NOMO-1 treated with dmso at 0.1 percent for 144 hours (cell line): ENCODE measurements at regions not wholly inside any gene's neighbourhood (a gene's known extent, or its start where the extent isn't known, plus 50 kb on each side); places are given as distances from the start of the nearest gene placed in this dataset.

ENCODE experiments used
- DNase-seq: peaks from one replicate; lab custom pipeline; 2025; ENCODE audit not compliant: unreplicated experiment; lab: John Stamatoyannopoulos, UW

DNA sequence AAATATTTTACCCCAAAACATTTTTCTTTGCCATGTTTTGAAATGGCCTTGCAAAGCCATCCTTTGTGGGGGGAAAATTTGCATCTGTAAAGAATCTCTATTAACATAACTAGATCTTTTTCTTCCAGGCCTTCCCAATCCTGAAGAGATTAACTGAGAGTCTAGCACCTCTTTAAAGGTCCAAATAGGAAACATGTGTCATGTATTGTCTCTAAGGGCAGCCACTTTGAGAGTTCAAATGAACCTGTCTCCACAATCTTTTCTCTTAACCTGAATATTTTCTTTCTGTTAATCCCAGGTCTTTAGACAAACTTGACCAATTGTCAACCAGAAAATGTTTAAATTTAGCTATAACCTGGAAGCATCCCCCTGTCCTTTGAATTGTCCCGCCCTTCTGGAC is 236.6 kb upstream of the PROK2 start:
- no peak for DNase-seq

- no peak for DNase-seq
These were observed 233.5 kb upstream of the PROK2 start for GRCh38 chr3:72018343-72018984.

DNA sequence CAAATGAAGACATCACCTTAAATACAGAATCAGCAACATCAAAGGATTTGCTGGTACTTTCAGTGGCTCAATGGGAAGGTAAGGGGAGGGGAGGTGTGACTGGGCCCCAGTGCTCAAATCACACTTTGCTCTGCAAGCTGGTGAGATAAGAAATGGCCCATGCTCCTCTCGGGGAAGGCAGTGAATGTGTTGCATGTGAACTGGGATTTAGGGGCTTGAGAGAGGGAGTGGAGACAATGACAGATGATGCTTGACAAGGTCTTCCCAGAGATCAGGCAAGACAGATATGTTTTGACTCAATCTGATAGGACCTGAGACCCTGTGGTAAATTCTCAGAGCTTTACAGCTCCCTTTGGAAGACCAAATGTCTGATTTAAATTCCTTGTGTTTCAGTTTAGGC is 233.0 kb upstream of the PROK2 start:
- DNase-seq = no peak

GRCh38 chr3:72017311-72017710 is 232.4 kb upstream of the PROK2 start:
- no peak for DNase-seq

- peak; percentile 11 for DNase-seq
These were observed 230.5 kb upstream of the PROK2 start for GRCh38 chr3:72015463-72015862.

GRCh38 chr3:72013084-72013483 is 228.1 kb upstream of the PROK2 start:
- DNase-seq = no peak

DNA sequence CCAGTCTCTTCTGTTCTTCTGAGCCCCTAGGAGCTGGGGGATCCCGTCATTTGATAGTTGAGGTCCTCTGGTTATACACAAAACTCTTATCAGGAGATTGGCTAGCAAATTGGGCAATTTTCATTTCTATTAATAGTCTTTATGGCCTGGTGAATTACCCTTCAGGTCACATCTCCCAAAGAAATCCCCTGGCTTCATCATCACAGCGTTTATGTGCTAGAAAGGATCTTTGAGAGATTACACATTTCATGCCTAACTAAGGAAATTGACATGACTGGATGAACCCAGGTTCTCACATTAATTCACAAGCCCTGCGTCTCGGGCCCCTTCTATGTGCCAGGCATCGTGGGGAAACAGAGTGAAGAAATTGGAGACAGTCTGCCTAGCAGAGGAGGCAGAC is 227.4 kb upstream of the PROK2 start:
- DNase-seq = no peak

DNA sequence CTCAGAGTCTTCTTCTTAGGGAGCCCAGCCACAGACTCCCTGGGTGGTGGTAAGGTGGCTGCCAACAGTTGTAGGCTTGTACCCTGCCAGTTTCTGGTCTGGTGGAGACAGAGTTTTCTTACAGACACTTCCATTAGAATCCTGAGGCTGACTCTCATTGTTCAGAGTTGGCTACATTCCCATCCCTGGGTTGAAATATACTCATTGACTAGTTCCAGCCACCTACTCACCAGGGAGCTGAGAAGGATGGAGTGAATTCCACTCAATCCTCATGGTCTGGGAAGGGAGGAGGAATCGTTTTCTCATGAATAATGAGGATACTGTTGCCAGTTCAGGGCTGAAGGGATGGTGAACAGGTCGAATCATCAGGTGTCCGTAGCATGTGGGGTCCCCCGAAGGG is 226.5 kb upstream of the PROK2 start:
- DNase-seq = no peak

DNA sequence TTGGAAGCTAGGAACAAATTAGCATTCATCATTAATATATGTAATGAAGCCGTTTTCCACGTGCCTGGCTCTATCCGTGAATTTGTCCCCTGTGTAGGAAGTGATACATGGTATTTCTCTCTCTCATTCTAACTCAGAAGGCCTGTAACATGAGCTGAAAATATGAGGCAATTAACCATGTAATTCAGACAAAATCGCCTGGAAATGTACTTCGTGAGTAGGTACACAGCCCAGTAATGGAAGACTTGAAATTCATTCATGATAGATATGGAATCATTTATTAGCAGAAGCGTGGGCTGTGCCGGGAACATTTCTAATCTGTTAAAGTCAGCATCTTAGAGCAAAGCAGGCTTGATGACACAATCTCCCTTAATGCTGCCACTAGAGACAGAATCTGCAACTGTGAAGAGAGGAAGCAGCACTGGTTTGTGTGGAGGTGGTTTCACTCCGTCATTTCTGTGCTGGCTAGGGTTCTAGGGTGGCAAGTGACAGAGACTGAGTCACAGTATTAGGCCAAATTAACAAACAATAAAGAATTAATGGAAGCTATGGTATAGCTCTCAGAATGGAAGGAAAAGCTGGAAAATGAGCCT is 225.0 kb upstream of the PROK2 start:
- DNase-seq = no peak

GRCh38 chr3:72008226-72008996 is 223.5 kb upstream of the PROK2 start:
- DNase-seq = peak; percentile 66

GRCh38 chr3:72006631-72007556 is 221.9 kb upstream of the PROK2 start:
- DNase-seq = no peak

GRCh38 chr3:72004749-72005292 is 219.9 kb upstream of the PROK2 start:
- DNase-seq = no peak

DNA sequence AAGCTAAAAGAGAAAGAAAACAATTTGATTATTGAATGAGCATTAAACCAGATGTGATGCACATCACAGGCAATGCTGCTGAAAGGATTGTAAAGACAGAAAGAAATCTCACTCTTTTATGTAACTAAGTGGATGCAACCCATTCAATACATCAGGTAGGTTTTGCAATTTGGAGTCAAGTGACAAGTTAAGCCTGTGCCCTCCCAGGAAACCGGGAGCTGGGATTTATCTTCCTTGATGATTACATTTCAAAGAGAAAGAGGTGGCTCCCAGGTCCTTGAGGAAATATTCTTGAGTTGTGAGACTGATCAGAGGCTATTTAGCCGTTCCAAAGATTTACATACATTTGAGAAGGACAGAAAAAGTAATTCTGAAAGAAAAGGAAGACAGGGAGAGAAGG is 219.0 kb upstream of the PROK2 start:
- DNase-seq = no peak

- DNase-seq = no peak
These were observed 216.8 kb upstream of the PROK2 start for GRCh38 chr3:72001758-72002157.

GRCh38 chr3:71998995-71999673 is 214.2 kb upstream of the PROK2 start:
- DNase-seq = no peak

DNA sequence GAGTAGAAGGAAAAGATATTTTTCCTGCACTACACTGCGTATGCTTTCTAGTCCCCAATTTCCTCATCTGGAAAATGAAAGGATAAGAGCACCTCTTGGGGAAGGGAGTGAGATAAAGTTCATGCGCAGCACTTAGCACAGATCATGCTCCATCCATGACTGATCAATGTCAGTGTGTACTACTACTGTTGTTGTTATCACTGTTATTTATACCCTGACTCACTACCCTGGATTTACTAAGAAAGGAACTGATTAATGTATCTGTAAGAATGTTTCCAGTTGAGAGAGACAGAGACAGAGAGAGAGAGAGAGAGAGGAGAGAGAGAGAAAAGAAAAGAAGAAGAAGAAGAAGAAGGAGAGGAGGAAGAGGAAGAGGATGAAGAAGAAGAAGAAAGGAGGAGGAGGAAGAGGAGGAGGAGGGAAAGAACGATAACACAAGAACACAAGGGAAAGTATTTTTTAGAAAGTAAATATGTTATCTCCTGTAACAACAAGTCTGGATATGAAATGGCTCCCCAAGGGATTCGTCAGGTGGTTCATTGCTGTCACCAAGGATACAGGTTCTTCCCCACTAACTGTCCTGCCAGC is 212.2 kb upstream of the PROK2 start:
- DNase-seq = no peak

GRCh38 chr3:71994906-71995305 is 210.0 kb upstream of the PROK2 start:
- no peak for DNase-seq

- no peak for DNase-seq
These were observed 209.3 kb upstream of the PROK2 start for GRCh38 chr3:71994203-71994602.

- no peak for DNase-seq
These were observed 206.7 kb upstream of the PROK2 start for GRCh38 chr3:71991681-71992080.

GRCh38 chr3:71991046-71991445 is 206.1 kb upstream of the PROK2 start:
- DNase-seq = no peak
